IMR-90 (cell line): ENCODE measurements at regions not wholly inside any gene's neighbourhood (a gene's known extent, or its start where the extent isn't known, plus 50 kb on each side); places are given as distances from the start of the nearest gene placed in this dataset.

Source experiments
- ATAC-seq: fragments of 200-7000 bp; cut with Tn5 transposase; 2 replicates; pipeline ENCODE4 v1.9.1; 2020; ENCODE audit warnings: low read depth, mild to moderate bottlenecking, moderate library complexity
- BruUV-seq: library from RNA; stranded (reverse); fragments of 400-500 nt; replicated peaks from 2 replicates; lab custom pipeline; 2021; lab: Mats Ljungman, UMichigan
- CTCF ChIA-PET: fragments of 300-600 bp; formaldehyde crosslinking; extraction: SDS; loops from one replicate; lab custom pipeline; 2021; ENCODE audit warnings: antibody characterized with exemption; lab: Yijun Ruan, JAX
- POLR2A ChIA-PET: fragments of 300-600 bp; sonication (Branson Sonifier 250); formaldehyde crosslinking; loops from one replicate; lab custom pipeline; 2022; ENCODE audit warnings: antibody characterized with exemption; ENCODE audit not compliant: unreplicated experiment; lab: Charles Lee
- DNase-seq: peaks from one replicate; pipeline ENCODE4 v3.0.0; 2013
- H2AFZ ChIP-seq: replicated peaks from 2 replicates; pipeline ENCODE3; 2013; ENCODE audit warnings: low read length, mild to moderate bottlenecking; ENCODE audit not compliant: poor library complexity
- H2AK5ac ChIP-seq: 2 replicates; pipeline ENCODE4 v1.6.1; 2013; ENCODE audit warnings: low read depth, low read length, inconsistent platforms
- H2AK9ac ChIP-seq: replicated peaks from 2 replicates; pipeline ENCODE3; 2013; ENCODE audit warnings: mild to moderate bottlenecking, low read depth, low read length, moderate library complexity; ENCODE audit not compliant: poor library complexity
- H2BK120ac ChIP-seq: 2 replicates; pipeline ENCODE4 v1.6.1; 2013; ENCODE audit warnings: low read depth, low read length, inconsistent platforms
- H2BK15ac ChIP-seq: 3 replicates; pipeline ENCODE4 v1.6.1; 2013; ENCODE audit warnings: low read depth, low read length, inconsistent platforms
- H2BK20ac ChIP-seq: 2 replicates; pipeline ENCODE4 v1.6.1; 2013; ENCODE audit warnings: low read depth, mild to moderate bottlenecking, inconsistent platforms, low read length, moderate library complexity
- H2BK5ac ChIP-seq: 2 replicates; pipeline ENCODE4 v1.6.1; 2013; ENCODE audit warnings: mild to moderate bottlenecking, low read depth, low read length, inconsistent platforms; ENCODE audit not compliant: poor library complexity, severe bottlenecking
- H3K14ac ChIP-seq: replicated peaks from 2 replicates; pipeline ENCODE4 v1.6.1; 2013; ENCODE audit warnings: low read depth, low read length, inconsistent platforms
- H3K18ac ChIP-seq: 2 replicates; pipeline ENCODE4 v1.6.1; 2013; ENCODE audit warnings: low read depth, low read length, control low read depth
- H3K23ac ChIP-seq: 2 replicates; pipeline ENCODE4 v1.6.1; 2013; ENCODE audit warnings: low read depth, low read length, inconsistent platforms
- H3K27ac ChIP-seq: 2 replicates; pipeline ENCODE4 v1.5.1; 2013; ENCODE audit warnings: mild to moderate bottlenecking, control low read depth, low read length; ENCODE audit not compliant: insufficient read depth
- H3K27me3 ChIP-seq: 2 replicates; pipeline ENCODE4 v1.6.1; 2013; ENCODE audit warnings: low read length; ENCODE audit not compliant: control insufficient read depth, insufficient read depth
- H3K36me3 ChIP-seq: 2 replicates; pipeline ENCODE4 v1.6.1; 2013; ENCODE audit warnings: low read length, mixed read lengths; ENCODE audit not compliant: control insufficient read depth, insufficient read depth
- H3K4ac ChIP-seq: 2 replicates; pipeline ENCODE4 v1.6.1; 2013; ENCODE audit warnings: low read depth, low read length, inconsistent platforms
- H3K4me1 ChIP-seq: 2 replicates; pipeline ENCODE4 v1.6.1; 2013; ENCODE audit warnings: low read length, mixed read lengths; ENCODE audit not compliant: control insufficient read depth, insufficient read depth
- H3K4me2 ChIP-seq: 2 replicates; pipeline ENCODE4 v1.6.1; 2013; ENCODE audit warnings: low read depth, mild to moderate bottlenecking, control low read depth, low read length, moderate library complexity
- H3K4me3 ChIP-seq: 2 replicates; pipeline ENCODE4 v1.5.1; 2013; ENCODE audit warnings: low read depth, mild to moderate bottlenecking, control low read depth, low read length, moderate library complexity; ENCODE audit not compliant: insufficient read depth
- H3K56ac ChIP-seq: 2 replicates; pipeline ENCODE4 v1.6.1; 2013; ENCODE audit warnings: low read length, inconsistent platforms; ENCODE audit not compliant: insufficient read depth; ENCODE audit errors: extremely low read depth
- H3K79me1 ChIP-seq, 2 experiments: 2 replicates each; pipeline ENCODE4 v1.6.1; 2013; ENCODE audit warnings: low read length in 2 of 2, inconsistent platforms in 1 of 2, low read depth in 1 of 2
- H3K9ac ChIP-seq: 2 replicates; pipeline ENCODE4 v1.6.1; 2013; ENCODE audit warnings: low read depth, low read length, control low read depth
- H3K9me1 ChIP-seq: 2 replicates; pipeline ENCODE4 v1.6.1; 2013; ENCODE audit warnings: low read length, inconsistent platforms; ENCODE audit not compliant: insufficient read depth
- H3K9me3 ChIP-seq: 2 replicates; pipeline ENCODE4 v1.6.1; 2013; ENCODE audit warnings: low read length; ENCODE audit not compliant: control insufficient read depth, insufficient read depth
- H4K20me1 ChIP-seq: 2 replicates; pipeline ENCODE4 v1.6.1; 2013; ENCODE audit warnings: low read length, inconsistent platforms; ENCODE audit not compliant: insufficient read depth
- H4K5ac ChIP-seq: 2 replicates; pipeline ENCODE4 v1.6.1; 2013; ENCODE audit warnings: mild to moderate bottlenecking, low read depth, low read length, control low read depth
- H4K8ac ChIP-seq, 2 experiments: 2 replicates each; pipeline ENCODE4 v1.6.1; 2013; ENCODE audit warnings: low read depth in 2 of 2, low read length in 2 of 2, control low read depth in 1 of 2, inconsistent platforms in 1 of 2
- H4K91ac ChIP-seq: 2 replicates; pipeline ENCODE4 v1.6.1; 2013; ENCODE audit warnings: low read depth, low read length, inconsistent platforms; ENCODE audit not compliant: insufficient read depth
- CEBPB ChIP-seq: IDR thresholded peaks from 2 replicates; pipeline ENCODE4 v1.6.1; 2012; ENCODE audit warnings: low read depth, low read length, improper control_type of control experiment
- MAFK ChIP-seq: IDR thresholded peaks from 2 replicates; pipeline ENCODE4 v1.6.1; 2012; ENCODE audit warnings: low read depth, low read length, improper control_type of control experiment
- MAZ ChIP-seq: IDR thresholded peaks from 2 replicates; pipeline ENCODE4 v1.6.1; 2012; ENCODE audit warnings: low read depth, mild to moderate bottlenecking, low read length, improper control_type of control experiment, moderate library complexity, borderline replicate concordance
- MXI1 ChIP-seq: IDR thresholded peaks from 2 replicates; pipeline ENCODE4 v1.6.1; 2012; ENCODE audit warnings: low read depth, mild to moderate bottlenecking, low read length, moderate library complexity, borderline replicate concordance
- NFE2L2 ChIP-seq: fragments of 150-350 bp; IDR thresholded peaks from 2 replicates; pipeline ENCODE4 v1.6.1; 2016; ENCODE audit warnings: low read depth, mild to moderate bottlenecking, low read length
- POLR2A ChIP-seq: IDR thresholded peaks from 2 replicates; pipeline ENCODE4 v1.6.1; 2012; ENCODE audit warnings: mild to moderate bottlenecking, low read depth, low read length
- RAD21 ChIP-seq: IDR thresholded peaks from 2 replicates; pipeline ENCODE4 v1.6.1; 2012; ENCODE audit warnings: low read length, improper control_type of control experiment
- RCOR1 ChIP-seq: IDR thresholded peaks from 2 replicates; pipeline ENCODE4 v1.6.1; 2012; ENCODE audit warnings: mild to moderate bottlenecking, low read length, improper control_type of control experiment; ENCODE audit not compliant: insufficient replicate concordance
- RFX5 ChIP-seq: IDR thresholded peaks from 2 replicates; pipeline ENCODE4 v1.8.0; 2012; ENCODE audit warnings: low read depth, mild to moderate bottlenecking, low read length, moderate library complexity
- SMC3 ChIP-seq: fragments of 150-350 bp; IDR thresholded peaks from 2 replicates; pipeline ENCODE4 v1.6.1; 2016; ENCODE audit warnings: low read depth, mild to moderate bottlenecking, antibody characterized with exemption, low read length, moderate library complexity
- USF2 ChIP-seq: fragments of 150-350 bp; IDR thresholded peaks from 2 replicates; pipeline ENCODE4 v1.6.1; 2017; ENCODE audit warnings: mild to moderate bottlenecking, antibody characterized with exemption, low read length, low read depth
- WGBS, 2 experiments: methylation state at CpG; one replicate each; pipeline versions ENCODE4 v1.1.5 to v1.1.7; 2013; ENCODE audit warnings: missing lambda C conversion rate in 2 of 2; ENCODE audit not compliant: insufficient read length in 1 of 2; ENCODE audit errors: extremely low coverage in 2 of 2; 5-methylcytosine and 5-hydroxymethylcytosine counted together
- dilution Hi-C: fragments of 300-500 bp; cut with HindIII; formaldehyde crosslinking; loops from one replicate; pipeline ENCODE4 v1.14.3; 2018; ENCODE audit warnings: low sequenced_read_pairs; ENCODE audit not compliant: unreplicated experiment
- in situ Hi-C: fragments of 300-500 bp; cut with MboI; formaldehyde crosslinking; loops from 3 replicates; pipeline ENCODE4 v1.14.3; 2019; ENCODE audit warnings: low sequenced_read_pairs, inconsistent platforms, mixed read lengths
- intact Hi-C: fragments of 100-400 bp; cut with micrococcal nuclease; formaldehyde crosslinking; loops from 2 replicates; pipeline ENCODE4 v1.10.0; 2022
- TF ChIP-seq, protein P1 (sequence below): conservative IDR thresholded peaks from 2 replicates; pipeline ENCODE4 v1.5.1; 2012; ENCODE audit warnings: mild to moderate bottlenecking, low read depth, low read length, improper control_type of control experiment

DNA sequence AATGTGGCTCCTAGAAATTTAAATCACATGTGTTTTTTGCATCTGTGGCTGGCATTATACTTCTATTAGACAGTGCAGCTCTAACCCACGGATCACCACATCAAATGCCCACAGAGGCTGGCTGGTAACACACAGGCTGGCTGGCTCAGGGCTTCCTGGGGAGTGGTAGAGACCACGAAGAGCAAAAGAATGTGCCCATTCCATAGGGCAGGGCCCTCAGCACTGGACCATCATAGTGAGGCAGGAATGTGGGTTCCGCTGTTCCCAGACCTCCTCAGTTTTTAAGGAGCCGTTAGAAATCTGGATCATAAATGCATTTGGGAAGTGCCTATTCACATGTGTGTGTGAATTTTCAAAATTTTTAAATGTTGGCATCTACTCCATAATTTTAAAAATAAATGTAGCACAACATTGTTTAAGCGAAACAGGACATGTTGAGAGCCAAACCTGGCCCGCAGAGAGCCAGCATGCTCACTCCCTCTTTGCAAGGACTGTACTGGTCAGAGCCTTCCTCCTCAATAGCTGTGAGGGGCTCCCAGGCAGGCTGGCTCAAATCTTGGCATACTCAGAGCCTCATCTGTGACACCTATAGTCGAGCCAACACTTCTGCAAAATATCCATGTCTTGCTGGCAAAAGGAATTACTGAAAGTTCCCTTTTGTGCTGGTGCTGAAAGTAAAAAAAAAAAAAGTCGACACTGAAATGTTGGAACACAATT, 190.5 kb downstream of the FNDC1 start:
- H3K14ac ChIP-seq = no peak overlapping the region
- no peaks in the 10 kb centered on the region for H4K20me1 ChIP-seq
- ChIA-PET POLR2A (interaction anchor here (0.6 kb wide), 1 partner anchor 171 kb away, joined by 6 read pairs; no protein-coding TSS in a partner anchor), CTCF (no interaction called here)
- no peak for TF ChIP-seq RAD21
- no peak for TF ChIP-seq CEBPB
- TF ChIP-seq NFE2L2 = no peak
- no peak for TF ChIP-seq POLR2A
- no peak for TF ChIP-seq SMC3
- no peak for TF ChIP-seq RCOR1
- no peak for TF ChIP-seq USF2
- TF ChIP-seq RFX5 = no peak
- TF ChIP-seq, protein P1, sequence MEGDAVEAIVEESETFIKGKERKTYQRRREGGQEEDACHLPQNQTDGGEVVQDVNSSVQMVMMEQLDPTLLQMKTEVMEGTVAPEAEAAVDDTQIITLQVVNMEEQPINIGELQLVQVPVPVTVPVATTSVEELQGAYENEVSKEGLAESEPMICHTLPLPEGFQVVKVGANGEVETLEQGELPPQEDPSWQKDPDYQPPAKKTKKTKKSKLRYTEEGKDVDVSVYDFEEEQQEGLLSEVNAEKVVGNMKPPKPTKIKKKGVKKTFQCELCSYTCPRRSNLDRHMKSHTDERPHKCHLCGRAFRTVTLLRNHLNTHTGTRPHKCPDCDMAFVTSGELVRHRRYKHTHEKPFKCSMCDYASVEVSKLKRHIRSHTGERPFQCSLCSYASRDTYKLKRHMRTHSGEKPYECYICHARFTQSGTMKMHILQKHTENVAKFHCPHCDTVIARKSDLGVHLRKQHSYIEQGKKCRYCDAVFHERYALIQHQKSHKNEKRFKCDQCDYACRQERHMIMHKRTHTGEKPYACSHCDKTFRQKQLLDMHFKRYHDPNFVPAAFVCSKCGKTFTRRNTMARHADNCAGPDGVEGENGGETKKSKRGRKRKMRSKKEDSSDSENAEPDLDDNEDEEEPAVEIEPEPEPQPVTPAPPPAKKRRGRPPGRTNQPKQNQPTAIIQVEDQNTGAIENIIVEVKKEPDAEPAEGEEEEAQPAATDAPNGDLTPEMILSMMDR = no peak
- no peak for TF ChIP-seq MAFK
- no peak for TF ChIP-seq MAZ
- no peak for TF ChIP-seq MXI1
- no peak overlapping the region for H4K5ac ChIP-seq
- no peak overlapping the region for H3K56ac ChIP-seq
- dilution Hi-C loops (no loop called here), intact Hi-C loops (no loop called here), in situ Hi-C loops (no loop called here)
- H3K9me1 ChIP-seq = no peaks in the 10 kb centered on the region
- H2AK5ac ChIP-seq = no peak overlapping the region
- no peak overlapping the region for H4K8ac ChIP-seq
- H3K27me3 ChIP-seq = no peaks in the 10 kb centered on the region
- H3K27ac ChIP-seq = no peak overlapping the region
- no peak overlapping the region for H2AFZ ChIP-seq
- no peak for DNase-seq
- no peak overlapping the region for H2BK15ac ChIP-seq
- H4K91ac ChIP-seq = no peak overlapping the region
- H3K4me3 ChIP-seq = no peak overlapping the region
- no peak overlapping the region for H2BK5ac ChIP-seq
- no peak overlapping the region for H2BK120ac ChIP-seq
- no peak overlapping the region for H2BK20ac ChIP-seq
- 0% methylated on average over 1 of the region's 8 CpGs; no CpG with 5 or more reads in 1 of the 2 experiments for WGBS, 2 experiments
- 0 out of 2 replicates have a peak, but pooled peaks cover 7% of the 10 kb centered on the region for H3K9me3 ChIP-seq
- BruUV-seq = no TSS peak
- H3K4me1 ChIP-seq = no peaks in the 10 kb centered on the region
- H3K9ac ChIP-seq = no peak overlapping the region
- H3K79me1 ChIP-seq = no peaks in the 10 kb centered on the region
- no peaks in the 10 kb centered on the region for H3K36me3 ChIP-seq
- no peak overlapping the region for H3K4ac ChIP-seq
- H3K18ac ChIP-seq = no peak overlapping the region
- H3K4me2 ChIP-seq = no peak overlapping the region
- no peak overlapping the region for H2AK9ac ChIP-seq
- no peak overlapping the region for H3K23ac ChIP-seq
- no peak for ATAC-seq
